Epithelial cell of proximal tubule (primary cell): ENCODE measurements at regions not wholly inside any gene's neighbourhood (a gene's known extent, or its start where the extent isn't known, plus 50 kb on each side); places are given as distances from the start of the nearest gene placed in this dataset.

Experiments used
- DNase-seq: peaks from one replicate; pipeline ENCODE4 v3.0.0-alpha.2; 2011; ENCODE audit warnings: low read depth
- H3K4me3 ChIP-seq: 2 replicates; pipeline ENCODE4 v1.5.1; 2011; ENCODE audit warnings: low read depth, mild to moderate bottlenecking, low read length
- TF ChIP-seq, protein P1 (sequence below): conservative IDR thresholded peaks from 2 replicates; pipeline ENCODE4 v1.5.1; 2012; ENCODE audit warnings: low read depth, mild to moderate bottlenecking, low read length

DNA sequence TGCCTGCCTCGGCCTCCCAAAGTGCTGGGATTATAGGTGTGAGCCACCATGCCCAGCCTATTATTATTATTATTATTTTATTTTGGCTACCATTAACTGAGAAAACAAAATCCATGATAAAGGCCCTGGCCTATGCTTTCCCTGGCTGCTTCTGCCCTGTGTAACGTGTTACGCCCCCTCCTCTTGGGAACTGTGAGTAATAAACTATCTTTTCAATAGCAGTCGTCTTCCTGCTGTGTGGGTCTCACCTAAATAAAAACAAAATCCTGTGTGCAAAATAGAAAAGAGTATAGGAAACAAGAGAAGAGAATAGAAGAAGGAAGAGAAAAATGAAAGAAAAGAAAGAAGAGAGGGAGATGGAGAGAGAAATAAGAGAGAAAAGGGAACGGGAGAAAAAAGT is 237.0 kb downstream of the MIAT start:
- no peak overlapping the region for H3K4me3 ChIP-seq
- DNase-seq = no peak
- TF ChIP-seq, protein P1, sequence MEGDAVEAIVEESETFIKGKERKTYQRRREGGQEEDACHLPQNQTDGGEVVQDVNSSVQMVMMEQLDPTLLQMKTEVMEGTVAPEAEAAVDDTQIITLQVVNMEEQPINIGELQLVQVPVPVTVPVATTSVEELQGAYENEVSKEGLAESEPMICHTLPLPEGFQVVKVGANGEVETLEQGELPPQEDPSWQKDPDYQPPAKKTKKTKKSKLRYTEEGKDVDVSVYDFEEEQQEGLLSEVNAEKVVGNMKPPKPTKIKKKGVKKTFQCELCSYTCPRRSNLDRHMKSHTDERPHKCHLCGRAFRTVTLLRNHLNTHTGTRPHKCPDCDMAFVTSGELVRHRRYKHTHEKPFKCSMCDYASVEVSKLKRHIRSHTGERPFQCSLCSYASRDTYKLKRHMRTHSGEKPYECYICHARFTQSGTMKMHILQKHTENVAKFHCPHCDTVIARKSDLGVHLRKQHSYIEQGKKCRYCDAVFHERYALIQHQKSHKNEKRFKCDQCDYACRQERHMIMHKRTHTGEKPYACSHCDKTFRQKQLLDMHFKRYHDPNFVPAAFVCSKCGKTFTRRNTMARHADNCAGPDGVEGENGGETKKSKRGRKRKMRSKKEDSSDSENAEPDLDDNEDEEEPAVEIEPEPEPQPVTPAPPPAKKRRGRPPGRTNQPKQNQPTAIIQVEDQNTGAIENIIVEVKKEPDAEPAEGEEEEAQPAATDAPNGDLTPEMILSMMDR = no peak

DNA sequence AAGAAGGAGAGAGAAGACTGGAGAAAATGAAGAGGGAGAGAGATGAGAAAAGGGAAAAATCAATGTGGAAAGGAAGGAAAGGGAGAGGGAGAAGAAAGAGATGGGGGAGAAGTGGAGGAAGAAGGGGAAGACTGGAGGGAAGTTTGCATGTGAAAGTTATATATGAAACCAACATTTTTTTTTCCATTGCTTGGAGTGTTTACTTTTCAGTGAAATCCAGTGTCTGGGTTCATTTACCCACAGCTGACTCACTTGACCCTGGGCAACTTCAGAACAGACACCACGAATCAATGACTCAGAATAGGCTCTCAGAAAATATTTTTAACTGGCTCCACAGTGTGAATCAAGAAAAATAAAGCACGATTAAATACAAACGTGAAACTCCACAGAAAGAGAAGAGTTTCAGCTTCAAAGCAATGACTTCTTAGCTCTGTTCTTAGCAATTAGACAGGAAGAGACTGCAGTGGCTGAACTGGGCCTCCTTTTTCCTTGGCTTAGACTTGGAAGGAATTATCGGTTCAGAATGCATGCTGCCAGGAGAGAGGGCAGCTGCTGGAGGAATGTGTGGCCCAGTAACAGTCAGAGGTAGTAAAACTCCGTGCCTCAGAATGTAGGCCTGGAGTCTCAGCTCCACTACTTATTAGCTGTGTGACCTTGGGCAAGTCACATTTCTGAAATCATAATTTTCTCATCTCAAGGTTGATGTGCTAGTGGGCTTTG is 237.5 kb downstream of the MIAT start:
- H3K4me3 ChIP-seq = no peak overlapping the region
- peak; percentile 74 for DNase-seq
- TF ChIP-seq, protein P1 = no peak

DNA sequence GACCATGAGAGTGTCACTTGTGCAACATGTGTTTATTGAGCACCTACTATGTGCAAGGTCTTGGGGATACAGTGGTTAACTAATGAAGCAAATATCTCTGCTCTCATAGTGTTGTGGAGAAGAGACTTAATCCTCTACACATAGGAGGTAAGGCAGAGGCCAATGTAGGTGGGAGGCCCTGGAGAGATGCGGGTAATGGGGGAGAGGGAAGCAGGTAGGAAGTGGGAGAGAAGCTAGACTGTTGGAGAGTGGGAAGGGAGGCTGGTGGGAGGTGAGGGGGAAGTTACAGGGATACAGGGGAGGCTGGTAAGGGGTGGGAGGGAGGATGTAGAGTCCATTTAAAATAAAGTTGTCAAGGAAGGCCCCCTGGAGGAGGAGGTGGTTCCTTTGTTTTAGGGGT is 240.0 kb downstream of the MIAT start:
- H3K4me3 ChIP-seq = no peak overlapping the region
- no peak for DNase-seq
- TF ChIP-seq, protein P1 = no peak

DNA sequence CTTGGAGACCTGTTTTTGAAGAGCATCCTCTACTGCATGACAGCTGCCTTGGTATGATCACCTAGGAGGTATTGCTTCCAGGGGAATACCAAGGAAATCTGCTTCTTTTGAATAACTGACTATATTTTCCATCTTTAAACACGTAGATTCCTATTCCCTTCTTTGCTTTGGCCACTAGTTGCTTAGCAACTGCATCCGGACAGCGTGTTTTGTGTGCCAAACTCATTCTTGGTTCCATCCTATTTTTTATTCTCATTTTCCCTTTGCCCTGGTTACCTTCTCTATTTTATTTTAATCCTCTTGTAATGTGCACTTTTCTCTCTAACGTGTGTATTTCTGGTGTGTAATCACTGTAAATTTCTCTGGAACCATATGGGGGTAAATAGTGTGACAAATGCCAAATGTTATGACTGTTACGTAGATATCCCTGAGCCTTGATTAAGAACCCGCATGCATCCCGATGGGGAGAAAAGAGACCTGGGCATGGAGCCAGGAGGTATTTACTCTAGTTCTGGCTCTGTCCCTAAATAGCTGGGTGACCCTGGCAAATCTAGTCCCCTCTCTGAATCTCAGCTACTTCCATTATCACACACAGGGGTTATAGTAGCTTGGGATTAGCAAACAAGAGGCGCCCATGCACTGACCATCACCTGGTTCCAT is 241.7 kb downstream of the MIAT start:
- TF ChIP-seq, protein P1 = no peak
- DNase-seq = no peak
- H3K4me3 ChIP-seq = no peak overlapping the region

DNA sequence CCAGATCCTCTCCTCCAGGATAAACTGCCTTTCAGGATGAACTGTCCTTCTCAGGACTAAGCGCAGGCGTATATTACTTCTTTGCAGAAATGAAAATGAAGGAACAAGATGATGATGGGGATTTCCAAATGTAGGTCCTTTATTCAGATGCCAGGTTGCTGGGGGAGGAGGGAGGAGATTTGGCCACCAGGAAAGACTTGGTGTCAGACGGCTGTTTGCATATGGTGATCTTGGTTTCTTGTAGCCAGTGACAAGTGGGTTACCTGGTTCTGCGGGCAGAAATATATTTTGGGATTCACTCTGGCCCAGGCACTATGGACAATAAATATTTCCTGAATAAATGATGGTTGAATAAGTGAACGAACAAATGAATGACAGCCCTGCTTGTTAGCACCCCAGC is 243.4 kb downstream of the MIAT start:
- H3K4me3 ChIP-seq = no peak overlapping the region
- DNase-seq = no peak
- TF ChIP-seq, protein P1 = no peak

DNA sequence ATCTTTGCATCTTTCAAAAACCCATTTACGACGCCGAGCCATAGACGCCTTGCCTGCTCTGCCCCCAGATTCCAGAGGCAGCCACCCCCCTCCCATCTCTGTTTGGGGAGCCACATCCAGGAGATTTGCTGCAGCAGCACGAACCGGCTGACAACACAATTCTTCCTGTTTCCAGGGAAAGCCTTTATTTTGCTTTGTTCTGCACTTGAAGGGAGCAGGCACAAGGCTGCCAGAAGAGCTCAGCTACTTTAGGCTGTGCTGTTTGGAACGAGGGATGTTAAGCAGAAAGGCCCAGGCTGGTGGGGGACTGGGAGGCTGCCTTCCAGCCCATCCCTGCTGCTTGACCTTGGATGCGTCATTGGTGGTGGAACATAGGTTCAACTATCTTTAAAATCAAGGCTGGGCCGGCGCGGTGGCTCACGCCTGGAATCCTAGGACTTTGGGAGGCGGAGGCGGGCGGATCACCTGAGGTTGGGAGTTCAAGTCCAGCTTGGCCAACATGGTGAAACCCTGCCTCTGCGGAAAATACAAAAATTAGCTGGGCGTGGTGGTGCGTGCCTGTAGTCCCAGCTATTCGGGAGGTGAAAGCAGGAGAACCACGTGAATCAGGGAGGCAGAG is 243.9 kb downstream of the MIAT start:
- no peak for DNase-seq
- no peak overlapping the region for H3K4me3 ChIP-seq
- TF ChIP-seq, protein P1 = no peak
